Mucosa of rectum (tissue), 2 donors: ENCODE measurements at regions not wholly inside any gene's neighbourhood (a gene's known extent, or its start where the extent isn't known, plus 50 kb on each side); places are given as distances from the start of the nearest gene placed in this dataset.

Experiments
- H3K27ac ChIP-seq, 2 donors: one replicate each; pipeline ENCODE4 v1.7.0; 2013; ENCODE audit warnings: inconsistent platforms in 2 of 2, low read depth in 2 of 2, low read length in 2 of 2
- H3K27me3 ChIP-seq, 2 donors: one replicate each; pipeline ENCODE4 v1.7.0; 2013; ENCODE audit warnings: low read length in 2 of 2; ENCODE audit not compliant: control insufficient read depth in 2 of 2, insufficient read depth in 2 of 2
- H3K36me3 ChIP-seq, 2 donors: one replicate each; pipeline ENCODE4 v1.7.0; 2013; ENCODE audit warnings: low read length in 2 of 2; ENCODE audit not compliant: control insufficient read depth in 2 of 2, insufficient read depth in 2 of 2
- H3K4me1 ChIP-seq, 2 donors: one replicate each; pipeline ENCODE4 v1.7.0; 2013; ENCODE audit warnings: low read length in 2 of 2, mild to moderate bottlenecking in 1 of 2; ENCODE audit not compliant: control insufficient read depth in 2 of 2, insufficient read depth in 2 of 2
- H3K4me3 ChIP-seq, 2 donors: one replicate each; pipeline ENCODE4 v1.7.0; 2013; ENCODE audit warnings: low read length in 2 of 2
- H3K9ac ChIP-seq, 2 donors: one replicate each; pipeline ENCODE4 v1.7.0; 2013; ENCODE audit warnings: low read length in 2 of 2, low read depth in 1 of 2, mild to moderate bottlenecking in 1 of 2
- H3K9me3 ChIP-seq, 2 donors: one replicate each; pipeline ENCODE4 v1.7.0; 2013; ENCODE audit warnings: low read length in 2 of 2; ENCODE audit not compliant: control insufficient read depth in 2 of 2
- donor health status: healthy.
- donor health status: Normal muscosa, but diverticular disease.

DNA sequence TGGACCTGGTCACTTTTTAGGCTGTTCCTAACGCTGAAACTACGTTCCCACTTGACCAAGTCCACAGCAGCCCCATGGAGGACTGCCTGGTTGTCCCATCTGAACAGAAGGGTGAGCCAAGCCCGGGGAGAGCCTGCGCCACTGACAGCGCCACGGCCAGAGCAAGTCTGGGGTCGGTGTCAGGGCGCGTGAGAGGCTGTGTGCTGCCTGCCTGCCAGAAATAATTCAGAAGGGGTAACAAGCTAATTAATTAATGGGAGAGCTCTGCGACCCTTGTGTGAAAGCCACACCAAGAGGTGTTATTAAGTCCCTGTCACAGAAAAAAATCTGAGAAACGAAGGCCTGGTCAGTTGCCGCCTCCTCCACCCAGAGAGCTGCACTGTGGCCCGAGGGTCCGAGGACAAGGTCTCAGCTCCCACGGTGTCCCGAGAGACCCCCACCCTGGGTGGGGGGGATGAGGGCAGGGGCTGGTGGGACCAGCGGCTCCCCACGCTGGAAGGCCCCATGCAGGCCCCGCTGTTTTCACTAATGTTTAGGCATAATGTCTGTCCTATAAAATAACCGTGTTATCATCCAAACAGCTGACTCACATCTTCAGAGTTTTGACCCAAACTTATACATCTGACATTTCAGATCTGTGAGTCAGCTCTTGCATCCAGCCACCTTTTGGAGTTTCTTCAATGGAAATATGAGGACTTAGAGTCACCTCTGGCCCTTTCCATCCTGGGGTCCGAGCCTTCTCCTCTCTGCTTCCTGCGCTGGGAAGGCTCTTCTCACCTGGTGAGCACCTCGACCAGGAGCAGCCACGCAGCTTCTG is 58.5 kb downstream of the DLL1 start:
- Histone ChIP-seq H3K4me1 (no peaks in the 10 kb centered on the region), H3K27me3 (no peaks in the 10 kb centered on the region), H3K9ac (no peak overlapping the region), H3K27ac (no peak overlapping the region), H3K4me3 (no peak overlapping the region), H3K36me3 (no peaks in the 10 kb centered on the region), H3K9me3 (no peaks in the 10 kb centered on the region)

DNA sequence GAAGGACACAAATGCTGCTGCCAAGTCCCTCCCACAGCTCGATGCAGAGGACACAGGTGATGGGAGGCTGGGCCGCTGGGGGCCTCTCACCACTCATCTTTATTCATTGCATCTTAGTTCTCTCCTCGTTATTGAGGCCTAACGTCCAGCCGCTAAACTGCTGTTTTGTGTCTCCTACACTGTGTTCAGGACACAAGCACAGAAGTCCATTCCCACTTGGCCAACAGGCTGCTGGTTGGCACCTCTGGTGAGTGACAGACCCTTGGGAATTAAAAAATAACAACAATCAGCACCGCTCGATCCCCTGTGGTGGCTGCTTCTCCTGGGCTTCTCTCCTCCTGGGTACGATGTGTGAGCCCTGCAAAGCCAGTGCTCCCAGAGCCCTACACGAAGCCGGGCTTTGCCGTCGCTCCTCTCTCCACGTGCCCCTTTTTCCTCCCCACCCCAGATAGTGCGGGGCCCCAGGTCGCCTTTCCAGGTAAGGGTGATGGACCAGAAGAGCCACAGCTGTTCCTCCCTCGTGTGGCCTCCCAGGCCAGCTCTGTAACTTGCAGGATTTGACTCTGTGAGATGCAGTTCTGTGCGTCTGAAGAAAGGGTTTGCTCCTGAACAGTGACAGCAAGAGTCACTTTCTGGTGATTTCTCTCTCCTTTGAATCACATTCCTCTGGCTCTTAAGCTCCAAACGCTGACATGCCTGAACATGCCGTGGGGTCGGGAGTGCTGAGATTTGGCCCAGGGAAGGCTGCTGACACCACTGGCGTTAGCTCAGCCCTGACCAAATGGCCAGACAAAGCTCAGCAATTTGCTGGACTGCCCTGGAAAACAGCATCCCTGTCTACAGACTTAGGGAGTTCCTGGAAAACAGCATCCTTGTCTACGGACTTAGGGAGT is 59.3 kb downstream of the DLL1 start:
- H3K9me3 ChIP-seq = no peaks in the 10 kb centered on the region
- H3K9ac ChIP-seq = no peak overlapping the region
- H3K4me1 ChIP-seq = no peaks in the 10 kb centered on the region
- no peak overlapping the region for H3K27ac ChIP-seq
- H3K36me3 ChIP-seq = no peaks in the 10 kb centered on the region
- H3K27me3 ChIP-seq = no peaks in the 10 kb centered on the region
- no peak overlapping the region for H3K4me3 ChIP-seq

DNA sequence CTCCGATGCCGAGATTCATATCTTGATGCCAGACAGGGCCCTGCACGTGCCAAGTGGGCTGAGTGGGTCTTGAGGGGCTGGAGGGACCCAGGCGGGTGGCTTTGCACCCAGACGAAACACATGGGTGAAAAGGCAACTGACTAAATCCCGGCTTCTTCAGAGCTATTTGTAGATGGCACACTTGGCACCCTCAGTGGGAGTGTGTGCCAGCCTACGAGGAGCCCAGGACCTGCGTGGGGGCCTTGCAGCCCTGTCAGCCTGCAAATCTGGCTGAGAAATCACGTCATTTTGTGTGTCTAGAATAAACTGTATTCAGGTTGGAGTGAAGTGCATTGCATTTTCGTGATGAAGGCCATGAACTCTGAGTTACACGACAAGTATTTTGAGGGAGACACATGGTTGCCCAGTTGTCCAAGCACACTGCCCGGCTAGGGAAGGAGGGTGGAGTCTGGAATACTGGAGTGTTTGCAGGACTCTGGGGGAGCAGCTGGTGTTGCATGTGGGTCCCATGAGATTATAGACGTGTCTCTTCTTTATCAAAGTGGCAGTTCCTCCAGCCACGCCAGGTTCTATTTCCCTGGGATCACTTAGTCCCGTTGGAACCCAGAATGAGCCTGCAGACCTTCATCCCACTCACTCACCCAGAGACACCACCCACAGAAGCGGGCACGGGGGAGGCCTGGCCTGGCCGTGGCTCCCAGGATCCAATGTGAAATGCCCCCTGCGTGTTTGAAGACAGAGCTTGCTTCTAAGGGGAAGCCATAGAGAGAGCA is 60.2 kb downstream of the DLL1 start:
- H3K4me1 ChIP-seq = no peaks in the 10 kb centered on the region
- no peak overlapping the region for H3K4me3 ChIP-seq
- no peaks in the 10 kb centered on the region for H3K9me3 ChIP-seq
- H3K27ac ChIP-seq = no peak overlapping the region
- H3K27me3 ChIP-seq = no peaks in the 10 kb centered on the region
- H3K36me3 ChIP-seq = no peaks in the 10 kb centered on the region
- H3K9ac ChIP-seq = no peak overlapping the region

DNA sequence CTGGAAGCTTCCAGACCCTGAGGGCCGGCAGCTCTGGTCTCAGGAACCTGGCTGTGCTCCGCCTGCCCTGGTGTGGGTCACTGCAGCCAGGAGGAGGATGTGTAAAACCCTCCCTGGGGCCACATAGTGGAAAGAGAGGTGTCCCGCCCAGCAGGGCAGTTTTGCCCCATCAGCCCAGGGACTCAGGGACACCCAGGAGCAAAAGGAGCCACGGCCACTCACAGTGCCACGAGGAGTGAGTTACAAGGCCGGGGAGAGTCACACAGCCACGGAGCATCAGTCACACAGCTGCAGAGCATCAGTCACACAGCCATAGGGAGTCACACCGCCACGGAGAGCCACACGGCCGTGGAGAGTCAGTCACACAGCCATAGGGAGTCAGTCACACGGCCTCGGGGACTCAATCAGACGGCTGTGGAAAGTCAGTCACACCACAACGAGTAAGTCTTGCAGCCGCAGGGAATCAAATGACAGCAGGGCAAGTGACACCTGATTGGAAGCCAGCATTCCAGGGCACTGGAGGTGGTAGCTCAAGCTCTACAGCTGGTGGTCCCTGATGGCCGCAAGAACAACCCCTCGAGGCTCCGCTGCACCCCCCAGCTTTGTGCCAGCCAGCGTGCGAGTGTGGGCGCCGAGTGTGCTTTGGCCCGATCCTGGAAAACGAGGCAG is 60.9 kb downstream of the DLL1 start:
- no peaks in the 10 kb centered on the region for H3K36me3 ChIP-seq
- no peak overlapping the region for H3K27ac ChIP-seq
- H3K9ac ChIP-seq = no peak overlapping the region
- H3K9me3 ChIP-seq = no peaks in the 10 kb centered on the region
- H3K4me1 ChIP-seq = no peaks in the 10 kb centered on the region
- no peak overlapping the region for H3K4me3 ChIP-seq
- no peaks in the 10 kb centered on the region for H3K27me3 ChIP-seq

DNA sequence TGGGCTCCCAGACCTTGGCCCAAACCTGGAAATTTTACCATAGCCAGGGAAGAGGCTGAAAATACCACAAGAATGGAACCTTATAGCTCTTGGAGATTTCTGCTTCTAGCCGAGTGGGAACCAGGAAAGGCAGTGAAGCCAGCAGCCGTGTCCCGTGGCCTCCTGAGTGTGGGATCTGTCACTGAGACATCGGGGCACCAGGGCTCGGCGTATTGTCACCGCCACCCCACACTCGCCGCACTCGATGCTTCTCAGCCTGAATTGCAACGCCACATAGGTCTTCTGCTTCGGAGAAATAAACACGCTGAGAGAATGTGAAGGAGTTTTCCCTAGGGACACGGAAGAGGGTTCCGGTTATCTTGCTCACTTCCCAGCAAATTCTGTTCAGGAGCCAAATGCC is 61.5 kb downstream of the DLL1 start:
- no peaks in the 10 kb centered on the region for H3K4me1 ChIP-seq
- H3K27ac ChIP-seq = no peak overlapping the region
- H3K36me3 ChIP-seq = no peaks in the 10 kb centered on the region
- H3K9me3 ChIP-seq = no peaks in the 10 kb centered on the region
- no peak overlapping the region for H3K4me3 ChIP-seq
- H3K27me3 ChIP-seq = no peaks in the 10 kb centered on the region
- no peak overlapping the region for H3K9ac ChIP-seq

DNA sequence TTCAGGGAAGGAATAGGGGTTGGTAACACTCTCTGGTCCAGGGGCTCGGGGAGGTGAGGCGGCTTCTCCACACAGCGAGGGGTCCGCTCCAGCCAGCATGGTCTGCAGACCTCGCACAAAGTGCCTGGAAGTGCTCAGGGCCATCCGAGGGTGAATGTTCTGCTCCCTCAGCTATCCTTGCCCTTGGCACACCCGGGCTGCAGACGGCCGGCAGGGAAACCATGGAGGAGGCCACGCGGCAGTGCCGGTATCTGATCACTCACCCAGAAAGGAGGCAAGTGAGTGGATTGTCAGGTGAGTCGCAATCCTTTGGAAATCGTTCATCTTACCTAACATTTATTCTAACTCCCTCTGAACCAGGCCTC is 62.0 kb downstream of the DLL1 start:
- H3K9me3 ChIP-seq = no peaks in the 10 kb centered on the region
- no peak overlapping the region for H3K27ac ChIP-seq
- no peaks in the 10 kb centered on the region for H3K27me3 ChIP-seq
- no peak overlapping the region for H3K9ac ChIP-seq
- no peaks in the 10 kb centered on the region for H3K36me3 ChIP-seq
- no peaks in the 10 kb centered on the region for H3K4me1 ChIP-seq
- no peak overlapping the region for H3K4me3 ChIP-seq

DNA sequence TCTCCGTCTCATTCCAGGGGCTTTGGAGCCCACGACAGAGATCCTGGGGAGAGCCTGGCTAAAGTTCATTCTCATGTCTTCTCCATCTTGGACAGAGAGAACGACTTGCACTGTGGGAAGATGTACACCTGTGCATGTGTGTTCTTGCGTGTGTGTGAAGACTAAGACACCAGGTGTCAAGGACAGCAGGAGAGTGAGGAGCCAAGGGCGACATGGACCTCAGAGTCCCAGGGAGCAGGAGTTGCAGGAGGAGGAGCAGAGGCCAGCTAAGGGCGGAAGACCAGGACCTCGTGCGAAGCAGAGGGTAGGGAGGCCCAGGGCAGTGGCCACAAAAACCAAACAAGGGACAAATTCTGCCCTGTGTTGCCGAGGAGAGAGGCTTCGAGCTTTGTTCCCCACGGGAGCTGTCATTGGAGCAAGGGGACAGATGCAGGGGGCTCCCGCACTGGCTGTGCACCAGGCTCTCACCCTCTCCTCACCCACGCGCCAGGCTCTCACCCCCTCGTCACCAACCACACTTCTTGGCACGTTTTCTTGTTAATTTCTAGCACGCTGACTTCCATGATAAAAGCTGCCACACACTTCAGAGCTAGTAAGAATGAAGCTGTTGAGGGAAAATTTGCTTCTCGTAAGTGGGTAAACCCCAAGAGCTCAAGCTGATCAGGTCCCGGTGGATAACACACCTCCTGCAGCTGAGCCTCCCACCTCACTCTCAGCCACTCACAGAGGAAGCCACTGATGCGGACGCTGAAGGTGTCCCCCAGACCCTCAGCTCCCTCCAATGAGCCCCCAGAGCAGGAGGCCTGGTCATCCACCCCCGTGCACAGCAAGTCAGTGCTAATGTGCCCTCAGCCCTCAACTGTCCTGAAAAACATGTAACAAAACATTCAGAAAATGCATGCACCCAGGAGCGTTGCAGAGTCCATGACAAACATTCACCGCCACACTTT is 62.6 kb downstream of the DLL1 start:
- H3K9ac ChIP-seq = no peak overlapping the region
- H3K4me3 ChIP-seq = no peak overlapping the region
- H3K36me3 ChIP-seq = no peaks in the 10 kb centered on the region
- no peaks in the 10 kb centered on the region for H3K27me3 ChIP-seq
- H3K27ac ChIP-seq = no peak overlapping the region
- H3K9me3 ChIP-seq = no peaks in the 10 kb centered on the region
- no peaks in the 10 kb centered on the region for H3K4me1 ChIP-seq

DNA sequence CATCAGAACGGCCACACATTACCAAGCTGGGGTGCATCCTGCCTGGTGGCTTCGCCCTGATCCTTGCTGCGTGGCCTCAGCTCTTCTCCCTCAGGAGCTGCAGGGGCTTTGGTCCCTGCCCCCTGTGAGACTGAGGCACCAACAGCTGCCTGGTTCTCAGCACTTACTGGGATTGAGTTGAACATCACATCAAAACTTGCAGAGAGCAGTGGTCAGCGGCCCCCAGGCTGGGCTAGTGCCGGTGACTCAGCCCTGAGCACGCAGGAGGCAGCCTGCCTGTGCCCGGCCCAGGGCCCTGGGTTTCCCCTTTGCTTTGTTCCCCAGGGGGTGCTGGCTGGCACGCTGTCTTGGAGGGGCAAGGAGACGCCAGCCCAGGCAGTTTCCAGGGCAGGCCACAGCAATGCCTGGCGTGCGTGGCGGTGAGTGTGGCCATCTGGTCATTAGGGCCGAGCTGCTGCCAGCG is 63.3 kb downstream of the DLL1 start:
- Histone ChIP-seq H3K36me3 (no peaks in the 10 kb centered on the region), H3K27ac (no peak overlapping the region), H3K27me3 (no peaks in the 10 kb centered on the region), H3K4me3 (no peak overlapping the region), H3K9ac (no peak overlapping the region), H3K4me1 (no peaks in the 10 kb centered on the region), H3K9me3 (no peaks in the 10 kb centered on the region)

DNA sequence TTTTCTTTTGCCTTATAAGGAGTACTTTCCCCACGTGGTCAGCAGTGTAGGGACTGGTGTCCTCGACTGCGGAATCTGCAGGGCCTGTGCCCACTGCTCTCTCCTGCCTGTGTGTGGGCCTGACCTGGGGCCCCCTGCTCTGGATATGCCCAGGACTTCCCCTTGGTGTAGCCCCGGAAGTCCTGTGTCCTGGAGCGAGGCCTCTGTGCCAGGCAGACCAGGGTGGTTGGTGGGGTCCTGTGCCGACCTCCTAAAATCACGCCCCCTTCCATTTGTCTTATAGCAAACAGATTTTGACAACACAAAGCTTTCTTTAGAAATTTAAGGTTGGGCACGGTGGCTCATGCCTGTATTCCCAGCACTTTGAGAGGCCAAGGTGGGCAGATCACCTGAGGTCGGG is 64.2 kb downstream of the DLL1 start:
- Histone ChIP-seq H3K9ac (no peak overlapping the region), H3K27me3 (no peaks in the 10 kb centered on the region), H3K4me1 (no peaks in the 10 kb centered on the region), H3K9me3 (no peaks in the 10 kb centered on the region), H3K4me3 (no peak overlapping the region), H3K27ac (no peak overlapping the region), H3K36me3 (no peaks in the 10 kb centered on the region)
